ENCODE measurements at regions not wholly inside any gene's neighbourhood (a gene's known extent, or its start where the extent isn't known, plus 50 kb on each side); places are given as distances from the start of the nearest gene placed in this dataset.

GRCh38 chr4:135227842-135228241 lies 1026.3 kb upstream of the PABPC4L start:
- in situ Hi-C loops (cut with HindIII; ENCODE audit: low pct_unique_long_range_greater_than_20kb, low sequenced_read_pairs): no loop called here
- DNase-seq (ENCODE audit: low read depth in 1 of 2, low spot score in 1 of 2): no peak
- TF ChIP-seq JUND (IDR thresholded peaks at IDR 0.05; ENCODE audit: low read depth): no peak

DNA sequence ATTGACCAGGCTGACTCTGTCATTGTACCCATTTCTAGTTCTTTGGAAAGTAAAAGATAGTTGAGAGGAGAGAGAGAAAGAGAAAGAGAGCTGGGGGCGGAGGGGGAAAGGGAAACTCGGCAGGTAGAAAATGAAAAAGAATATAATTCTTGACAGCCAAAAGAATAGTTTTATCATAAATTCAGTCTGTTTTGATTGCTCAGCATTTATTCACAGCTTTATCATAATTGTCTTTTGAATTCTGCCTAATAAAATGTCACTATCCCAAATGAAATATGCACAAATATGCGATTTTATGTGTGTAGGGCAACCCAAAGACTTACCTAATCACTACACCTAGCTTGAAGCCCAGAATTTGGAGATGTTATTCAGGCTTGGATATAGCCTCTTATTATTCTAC lies 1024.0 kb upstream of the PABPC4L start:
- DNase-seq (ENCODE audit: low read depth in 1 of 2, low spot score in 1 of 2): no peak
- in situ Hi-C loops (cut with HindIII; ENCODE audit: low pct_unique_long_range_greater_than_20kb, low sequenced_read_pairs): no loop called here
- no peak for TF ChIP-seq JUND (IDR thresholded peaks at IDR 0.05; ENCODE audit: low read depth)

DNA sequence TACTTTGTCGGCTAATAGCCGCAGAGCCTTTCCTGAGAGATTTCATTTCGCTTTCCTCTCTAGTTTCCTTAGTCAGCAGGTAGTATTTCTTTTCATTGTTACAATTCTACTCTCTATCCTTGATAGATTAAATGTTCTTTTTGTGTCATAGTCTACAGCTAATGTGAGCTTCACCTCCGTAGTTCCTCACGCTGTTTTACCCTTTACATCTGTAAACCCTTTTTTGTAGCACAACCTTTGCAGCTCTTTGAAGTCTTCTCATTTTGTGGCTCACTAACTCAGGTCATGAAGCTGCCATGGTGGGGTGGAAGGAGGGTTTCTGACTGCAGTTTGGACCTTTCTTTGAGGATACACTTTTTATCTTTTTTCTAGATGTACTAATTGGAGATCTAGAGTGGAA lies 1008.8 kb upstream of the PABPC4L start:
- no peak for TF ChIP-seq JUND (IDR thresholded peaks at IDR 0.05; ENCODE audit: low read depth)
- no peak for DNase-seq (ENCODE audit: low read depth in 1 of 2, low spot score in 1 of 2)
- in situ Hi-C loops (cut with HindIII; ENCODE audit: low pct_unique_long_range_greater_than_20kb, low sequenced_read_pairs): no loop called here

DNA sequence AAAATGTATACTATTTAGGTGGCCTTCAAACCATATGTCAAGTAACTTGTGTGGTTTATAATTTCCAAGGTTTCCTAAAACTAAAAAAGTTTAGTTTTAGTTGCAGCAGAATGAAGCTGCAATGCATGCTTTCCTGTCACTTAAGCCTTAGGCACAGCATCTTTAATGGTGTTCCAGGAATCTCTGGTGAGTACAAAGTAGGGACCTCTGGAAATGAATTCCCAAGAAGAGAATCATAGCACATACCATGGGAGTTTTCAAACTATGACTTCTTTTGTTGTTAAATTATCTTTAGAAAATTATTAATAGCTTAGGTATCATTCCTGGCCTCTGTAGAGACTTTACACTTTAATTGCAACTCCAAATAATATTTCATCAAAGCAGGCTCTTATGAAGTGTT lies 1005.9 kb upstream of the PABPC4L start:
- in situ Hi-C loops (cut with HindIII; ENCODE audit: low pct_unique_long_range_greater_than_20kb, low sequenced_read_pairs): no loop called here
- no peak for TF ChIP-seq JUND (IDR thresholded peaks at IDR 0.05; ENCODE audit: low read depth)
- DNase-seq (ENCODE audit: low read depth in 1 of 2, low spot score in 1 of 2): no peak

DNA sequence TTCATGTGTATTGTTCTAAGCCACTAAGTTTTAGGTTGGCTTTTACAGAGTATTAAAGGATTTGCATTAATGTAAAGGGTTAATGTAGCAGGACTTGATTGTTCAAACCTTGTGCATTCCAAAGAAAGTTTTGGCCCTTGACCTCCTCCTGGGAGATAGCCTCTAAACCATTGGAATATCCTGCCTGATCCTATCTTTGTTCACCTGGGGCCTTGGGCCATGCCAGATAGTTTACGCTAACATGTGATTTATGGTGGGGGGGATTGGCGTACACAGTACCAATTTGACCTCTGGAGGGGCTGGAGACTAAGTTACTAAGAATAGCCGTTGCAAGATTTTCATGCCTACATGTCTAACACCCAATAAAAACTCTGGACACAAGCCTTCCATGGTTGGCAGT lies 1002.7 kb upstream of the PABPC4L start:
- DNase-seq (ENCODE audit: low read depth in 1 of 2, low spot score in 1 of 2): no peak
- in situ Hi-C loops (cut with HindIII; ENCODE audit: low pct_unique_long_range_greater_than_20kb, low sequenced_read_pairs): no loop called here
- no peak for TF ChIP-seq JUND (IDR thresholded peaks at IDR 0.05; ENCODE audit: low read depth)

DNA sequence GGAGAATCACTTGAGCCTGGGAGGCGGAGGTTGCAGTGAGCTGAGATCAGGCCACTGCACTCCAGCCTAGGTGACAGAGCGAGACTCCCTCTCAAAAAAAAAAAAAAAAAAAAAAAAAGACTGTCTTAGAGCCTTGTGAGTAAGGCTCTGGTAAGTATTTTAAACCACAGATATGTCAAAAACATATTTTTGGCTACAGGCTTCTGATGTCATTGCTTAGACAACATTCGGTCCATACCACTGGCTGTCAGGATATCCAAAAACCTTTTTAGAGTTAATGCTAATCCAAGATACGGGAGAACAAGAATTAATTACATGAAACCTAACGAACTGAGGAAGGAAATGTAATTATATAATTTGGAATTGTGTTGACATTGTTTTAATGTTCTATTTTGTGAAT lies 999.5 kb upstream of the PABPC4L start:
- no peak for TF ChIP-seq JUND (IDR thresholded peaks at IDR 0.05; ENCODE audit: low read depth)
- in situ Hi-C loops (cut with HindIII; ENCODE audit: low pct_unique_long_range_greater_than_20kb, low sequenced_read_pairs): no loop called here
- DNase-seq (ENCODE audit: low read depth in 1 of 2, low spot score in 1 of 2): no peak

- TF ChIP-seq JUND (IDR thresholded peaks at IDR 0.05; ENCODE audit: low read depth): no peak
- in situ Hi-C loops (cut with HindIII; ENCODE audit: low pct_unique_long_range_greater_than_20kb, low sequenced_read_pairs): no loop called here
- DNase-seq (ENCODE audit: low read depth in 1 of 2, low spot score in 1 of 2): no peak
These were observed 996.1 kb upstream of the PABPC4L start for GRCh38 chr4:135197641-135198040.

DNA sequence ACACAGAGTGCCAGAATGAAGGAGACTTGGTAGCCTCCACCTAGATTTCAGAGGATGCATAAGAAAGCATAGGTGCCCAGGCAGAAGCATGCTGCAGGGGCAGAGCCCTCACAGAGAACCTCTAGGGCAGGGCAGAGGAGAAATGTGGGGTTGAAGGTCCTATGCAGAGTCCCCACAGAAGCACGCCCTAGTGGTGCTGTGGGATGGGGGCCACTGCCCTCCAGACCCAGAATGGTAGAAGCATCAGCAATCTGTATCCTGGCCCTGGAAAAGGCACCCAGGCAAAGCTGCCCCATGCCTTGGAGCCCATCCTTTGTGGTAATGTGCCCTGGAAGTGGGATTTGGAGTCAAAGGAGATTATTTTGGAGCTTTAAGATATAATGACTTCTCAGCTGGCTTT lies 992.9 kb upstream of the PABPC4L start:
- no peak for DNase-seq (ENCODE audit: low read depth in 1 of 2, low spot score in 1 of 2)
- in situ Hi-C loops (cut with HindIII; ENCODE audit: low pct_unique_long_range_greater_than_20kb, low sequenced_read_pairs): no loop called here
- no peak for TF ChIP-seq JUND (IDR thresholded peaks at IDR 0.05; ENCODE audit: low read depth)

- in situ Hi-C loops (cut with HindIII; ENCODE audit: low pct_unique_long_range_greater_than_20kb, low sequenced_read_pairs): no loop called here
- no peak for DNase-seq (ENCODE audit: low read depth in 1 of 2, low spot score in 1 of 2)
- TF ChIP-seq JUND (IDR thresholded peaks at IDR 0.05; ENCODE audit: low read depth): no peak
These were observed 991.4 kb upstream of the PABPC4L start for GRCh38 chr4:135192751-135193535.

DNA sequence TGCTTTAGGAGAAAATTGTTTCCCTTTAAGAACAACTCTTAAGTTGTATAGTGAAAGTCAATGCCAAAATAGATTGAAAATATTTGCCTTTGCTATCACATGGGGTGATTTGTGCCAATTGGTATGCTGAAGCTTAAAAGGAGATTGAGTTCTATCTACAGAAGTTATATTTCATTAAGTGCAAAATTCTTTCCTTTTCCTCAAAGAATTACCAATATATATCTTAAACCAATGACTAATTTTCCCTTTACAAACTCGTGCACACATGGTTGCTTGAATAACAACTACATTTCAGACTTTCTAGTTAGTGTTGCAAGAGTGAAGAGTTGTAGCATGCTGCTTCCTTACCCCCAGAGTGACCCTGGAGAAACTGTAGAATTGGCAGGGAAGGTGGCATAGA lies 990.0 kb upstream of the PABPC4L start:
- no peak for DNase-seq (ENCODE audit: low read depth in 1 of 2, low spot score in 1 of 2)
- no peak for TF ChIP-seq JUND (IDR thresholded peaks at IDR 0.05; ENCODE audit: low read depth)
- in situ Hi-C loops (cut with HindIII; ENCODE audit: low pct_unique_long_range_greater_than_20kb, low sequenced_read_pairs): no loop called here

- TF ChIP-seq JUND (IDR thresholded peaks at IDR 0.05; ENCODE audit: low read depth): no peak
- in situ Hi-C loops (cut with HindIII; ENCODE audit: low pct_unique_long_range_greater_than_20kb, low sequenced_read_pairs): no loop called here
- no peak for DNase-seq (ENCODE audit: low read depth in 1 of 2, low spot score in 1 of 2)
These were observed 984.4 kb upstream of the PABPC4L start for GRCh38 chr4:135186002-135186401.

DNA sequence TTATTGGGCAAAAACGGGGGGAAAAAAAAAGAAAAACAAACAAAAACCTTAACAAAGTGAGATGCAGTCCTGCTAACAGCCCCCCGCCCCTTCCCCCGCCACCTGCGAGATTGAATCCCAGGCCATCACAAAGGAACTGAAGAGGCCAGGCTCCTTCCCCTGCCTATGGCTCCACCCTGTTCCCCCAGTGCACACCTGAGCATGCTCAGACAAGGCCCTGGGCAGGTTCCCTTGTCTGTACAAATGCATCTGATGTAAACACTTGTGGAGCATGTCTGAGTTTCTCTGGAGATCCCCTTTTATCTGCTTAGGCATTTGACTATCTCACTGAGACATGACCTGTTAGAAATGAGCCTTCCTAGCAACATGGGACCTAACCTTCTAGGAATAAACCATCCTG lies 983.7 kb upstream of the PABPC4L start:
- no peak for TF ChIP-seq JUND (IDR thresholded peaks at IDR 0.05; ENCODE audit: low read depth)
- in situ Hi-C loops (cut with HindIII; ENCODE audit: low pct_unique_long_range_greater_than_20kb, low sequenced_read_pairs): no loop called here
- no peak for DNase-seq (ENCODE audit: low read depth in 1 of 2, low spot score in 1 of 2)

- TF ChIP-seq JUND (IDR thresholded peaks at IDR 0.05; ENCODE audit: low read depth): no peak
- DNase-seq (ENCODE audit: low read depth in 1 of 2, low spot score in 1 of 2): no peak
- in situ Hi-C loops (cut with HindIII; ENCODE audit: low pct_unique_long_range_greater_than_20kb, low sequenced_read_pairs): no loop called here
These were observed 983.1 kb upstream of the PABPC4L start for GRCh38 chr4:135184715-135185114.

DNA sequence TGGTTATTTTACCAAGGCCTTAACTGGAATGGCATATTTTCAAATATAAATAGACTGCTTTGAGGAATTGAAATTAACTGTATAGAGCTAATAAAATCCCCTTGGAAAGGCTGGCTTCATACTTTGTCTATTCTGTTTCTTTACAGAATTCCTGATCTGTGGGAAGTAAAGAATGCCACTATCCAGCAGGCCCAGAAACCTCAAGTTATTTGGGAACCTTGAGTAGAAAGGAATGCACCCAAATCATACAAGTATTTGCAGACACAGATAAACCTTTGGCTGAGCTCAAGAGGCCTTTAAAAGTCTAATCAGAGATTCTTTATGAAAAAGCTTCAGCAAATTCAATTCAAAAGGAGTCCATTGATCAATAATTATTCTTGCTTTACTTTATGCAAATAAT lies 975.7 kb upstream of the PABPC4L start:
- DNase-seq (ENCODE audit: low read depth in 1 of 2, low spot score in 1 of 2): no peak
- in situ Hi-C loops (cut with HindIII; ENCODE audit: low pct_unique_long_range_greater_than_20kb, low sequenced_read_pairs): no loop called here
- TF ChIP-seq JUND (IDR thresholded peaks at IDR 0.05; ENCODE audit: low read depth): no peak

All from T47D (cell line).